H1 (cell line): ENCODE measurements at regions not wholly inside any gene's neighbourhood (a gene's known extent, or its start where the extent isn't known, plus 50 kb on each side); places are given as distances from the start of the nearest gene placed in this dataset.

ENCODE experiments used
- CTCF ChIA-PET: fragments of 300-600 bp; sonication (Branson Sonifier 250); formaldehyde crosslinking; loops from one replicate; lab custom pipeline; 2021; ENCODE audit not compliant: partially characterized antibody; lab: Charles Lee
- POLR2A ChIA-PET: fragments of 300-600 bp; sonication (Branson Sonifier 250); formaldehyde crosslinking; loops from one replicate; lab custom pipeline; 2021; ENCODE audit warnings: inconsistent platforms; ENCODE audit not compliant: partially characterized antibody; lab: Charles Lee
- DNase-seq, 2 experiments: peaks; one replicate each; pipeline versions ENCODE4 v3.0.0 to v3.0.0-alpha.2; 2010 to 2022; ENCODE audit warnings: low spot score in 2 of 2, low read depth in 1 of 2, mixed read lengths in 1 of 2
- FAIRE-seq: peaks from 2 replicates; lab custom pipeline; 2011; peaks lifted over from hg19 to GRCh38; lab: Jason Lieb, UNC
- H2AFZ ChIP-seq: 2 replicates; pipeline ENCODE4 v1.8.1; 2012; ENCODE audit warnings: low read length, inconsistent platforms
- H2AK5ac ChIP-seq: 2 replicates; pipeline ENCODE4 v1.6.1; 2013; ENCODE audit warnings: low read depth, low read length
- H2BK120ac ChIP-seq: replicated peaks from 2 replicates; pipeline ENCODE3; 2013; ENCODE audit warnings: low read depth, low read length, inconsistent platforms
- H2BK12ac ChIP-seq: 2 replicates; pipeline ENCODE4 v1.6.1; 2013; ENCODE audit warnings: low read depth, low read length
- H2BK15ac ChIP-seq: 2 replicates; pipeline ENCODE4 v1.6.1; 2013; ENCODE audit warnings: low read length
- H2BK20ac ChIP-seq: 2 replicates; pipeline ENCODE4 v1.6.1; 2013; ENCODE audit warnings: low read length
- H2BK5ac ChIP-seq: 2 replicates; pipeline ENCODE4 v1.6.1; 2013; ENCODE audit warnings: low read depth, low read length
- H3K14ac ChIP-seq: 2 replicates; pipeline ENCODE4 v1.6.1; 2013; ENCODE audit warnings: inconsistent platforms; ENCODE audit not compliant: insufficient read length
- H3K18ac ChIP-seq: 2 replicates; pipeline ENCODE4 v1.6.1; 2013; ENCODE audit warnings: low read length; ENCODE audit errors: extremely low read depth
- H3K23ac ChIP-seq: 2 replicates; pipeline ENCODE4 v1.6.1; 2013; ENCODE audit warnings: inconsistent platforms; ENCODE audit not compliant: insufficient read length
- H3K23me2 ChIP-seq: 2 replicates; pipeline ENCODE4 v1.6.1; 2013; ENCODE audit warnings: low read depth, low read length
- H3K27ac ChIP-seq: 2 replicates; pipeline ENCODE4 v1.6.1; 2011; ENCODE audit warnings: low read depth, low read length, inconsistent platforms
- H3K27me3 ChIP-seq, 4 experiments: replicated peaks in 1 of 4; 1 replicate in 1 of 4; 2 replicates in 3 of 4; pipeline versions ENCODE4 v1.6.1 to v1.8.1; 2011 to 2013; ENCODE audit warnings: low read length in 3 of 4, mild to moderate bottlenecking in 3 of 4, inconsistent platforms in 2 of 4, mixed read lengths in 2 of 4, moderate library complexity in 1 of 4; ENCODE audit not compliant: control insufficient read depth in 3 of 4, insufficient read depth in 3 of 4; ENCODE audit errors: extremely low read depth in 1 of 4
- H3K36me3 ChIP-seq, 4 experiments: 2 replicates each; pipeline versions ENCODE4 v1.6.1 to v1.8.1; 2011 to 2013; ENCODE audit warnings: mild to moderate bottlenecking in 4 of 4, low read length in 3 of 4, moderate library complexity in 2 of 4, control low read depth in 1 of 4, inconsistent platforms in 1 of 4; ENCODE audit not compliant: insufficient read depth in 4 of 4, control insufficient read depth in 2 of 4
- H3K4ac ChIP-seq: replicated peaks from 2 replicates; pipeline ENCODE3; 2013; ENCODE audit warnings: low read length, low read depth, mixed read lengths, inconsistent platforms; ENCODE audit not compliant: insufficient read length
- H3K4me1 ChIP-seq, 4 experiments: replicated peaks in 1 of 4; 1 replicate in 1 of 4; 2 replicates in 3 of 4; pipeline versions ENCODE4 v1.6.1 to v1.8.1; 2011 to 2013; ENCODE audit warnings: low read length in 3 of 4, inconsistent platforms in 2 of 4, mixed read lengths in 1 of 4; ENCODE audit not compliant: insufficient read depth in 4 of 4, control insufficient read depth in 3 of 4
- H3K4me2 ChIP-seq, 2 experiments: 2 replicates each; pipeline versions ENCODE4 v1.6.1 to v1.8.1; 2011 to 2013; ENCODE audit warnings: low read depth in 2 of 2, low read length in 2 of 2, control low read depth in 1 of 2, inconsistent platforms in 1 of 2, mild to moderate bottlenecking in 1 of 2; ENCODE audit not compliant: insufficient read depth in 1 of 2
- H3K4me3 ChIP-seq, 4 experiments: fragments of 200-600, 300-600 bp in 1 of 4; sonication (generic), shearing (Covaris generic), sonication (Bioruptor Twin) in 1 of 4; 2 replicates each; pipeline versions ENCODE4 v1.5.1 to v1.8.1; 2011 to 2016; ENCODE audit warnings: low read length in 4 of 4, low read depth in 3 of 4, control low read depth in 2 of 4, inconsistent platforms in 2 of 4, mild to moderate bottlenecking in 2 of 4, mixed read lengths in 1 of 4, moderate library complexity in 1 of 4; ENCODE audit not compliant: insufficient read depth in 2 of 4; ENCODE audit errors: extremely low read depth in 1 of 4
- H3K56ac ChIP-seq: replicated peaks from 2 replicates; pipeline ENCODE3; 2013; ENCODE audit warnings: low read depth, mild to moderate bottlenecking, mixed read lengths, low read length, inconsistent platforms; ENCODE audit not compliant: insufficient read length
- H3K79me1 ChIP-seq: 2 replicates; pipeline ENCODE4 v1.6.1; 2013; ENCODE audit warnings: low read depth, low read length, control low read depth
- H3K79me2 ChIP-seq, 2 experiments: 2 replicates each; pipeline versions ENCODE4 v1.6.1 to v1.8.1; 2012 to 2013; ENCODE audit warnings: low read length in 2 of 2, mild to moderate bottlenecking in 2 of 2, inconsistent platforms in 1 of 2; ENCODE audit not compliant: insufficient read depth in 2 of 2, control insufficient read depth in 1 of 2
- H3K9ac ChIP-seq, 4 experiments: replicated peaks in 1 of 4; 1 replicate in 1 of 4; 2 replicates in 3 of 4; pipeline versions ENCODE4 v1.6.1 to v1.8.1; 2011 to 2013; ENCODE audit warnings: low read depth in 3 of 4, low read length in 3 of 4, control low read depth in 2 of 4, mild to moderate bottlenecking in 2 of 4, moderate library complexity in 2 of 4, inconsistent platforms in 1 of 4; ENCODE audit errors: extremely low read depth in 1 of 4
- H3K9me3 ChIP-seq, 2 experiments: 2 replicates each; pipeline versions ENCODE4 v1.6.1 to v1.8.1; 2012 to 2013; ENCODE audit warnings: mild to moderate bottlenecking in 2 of 2, moderate library complexity in 2 of 2, control low read depth in 1 of 2, inconsistent platforms in 1 of 2, low read depth in 1 of 2, low read length in 1 of 2, mixed read lengths in 1 of 2; ENCODE audit not compliant: insufficient read depth in 2 of 2
- H4K20me1 ChIP-seq, 2 experiments: replicated peaks in 1 of 2; 2 replicates each; pipeline versions ENCODE3 to v1.8.1; 2011 to 2013; ENCODE audit warnings: inconsistent platforms in 2 of 2, low read length in 2 of 2, mild to moderate bottlenecking in 1 of 2; ENCODE audit not compliant: insufficient read depth in 2 of 2, control insufficient read depth in 1 of 2
- H4K5ac ChIP-seq: 2 replicates; pipeline ENCODE4 v1.6.1; 2013; ENCODE audit warnings: low read length, low read depth, mixed read lengths, inconsistent platforms; ENCODE audit not compliant: insufficient read length
- H4K8ac ChIP-seq: 2 replicates; pipeline ENCODE4 v1.8.0; 2013; ENCODE audit warnings: mild to moderate bottlenecking, moderate library complexity, low read length, inconsistent platforms; ENCODE audit not compliant: insufficient read depth; ENCODE audit errors: extremely low read depth
- H4K91ac ChIP-seq: replicated peaks from 2 replicates; pipeline ENCODE3; 2013; ENCODE audit warnings: low read length, mixed read lengths, inconsistent platforms; ENCODE audit not compliant: insufficient read length
- BACH1 ChIP-seq: IDR thresholded peaks from 2 replicates; pipeline ENCODE4 v1.6.1; 2012; ENCODE audit warnings: low read length, improper control_type of control experiment
- GTF2F1 ChIP-seq: IDR thresholded peaks from 2 replicates; pipeline ENCODE4 v1.6.1; 2012; ENCODE audit warnings: low read depth, low read length, improper control_type of control experiment, borderline replicate concordance
- HDAC6 ChIP-seq: IDR thresholded peaks from one replicate; pipeline ENCODE4 v1.7.1; 2012; ENCODE audit warnings: low read depth, mild to moderate bottlenecking, inconsistent platforms, low read length, moderate library complexity
- JUN ChIP-seq: IDR thresholded peaks from 2 replicates; pipeline ENCODE4 v1.6.1; 2011; ENCODE audit warnings: low read depth, mild to moderate bottlenecking, improper control_type of control experiment, low read length
- NRF1 ChIP-seq: IDR thresholded peaks from 2 replicates; pipeline ENCODE4 v1.6.1; 2011; ENCODE audit warnings: mild to moderate bottlenecking, low read depth, low read length, improper control_type of control experiment
- RNF2 ChIP-seq: fragments of 200-900, 300-1000 bp; sonication (generic); IDR thresholded peaks from 2 replicates; pipeline ENCODE4 v1.7.1; 2016; ENCODE audit warnings: borderline replicate concordance, low read depth, mild to moderate bottlenecking, antibody characterized with exemption, low read length; ENCODE audit not compliant: poor library complexity, severe bottlenecking; ENCODE audit errors: missing control alignments
- RXRA ChIP-seq: IDR thresholded peaks from 2 replicates; pipeline ENCODE4 v1.6.1; 2011; ENCODE audit warnings: low read depth, mild to moderate bottlenecking, low read length, moderate library complexity; ENCODE audit not compliant: insufficient read depth
- SRF ChIP-seq: IDR thresholded peaks from 2 replicates; pipeline ENCODE4 v1.6.1; 2011; ENCODE audit warnings: mild to moderate bottlenecking, low read depth, low read length, moderate library complexity
- USF2 ChIP-seq: IDR thresholded peaks from 2 replicates; pipeline ENCODE4 v1.6.1; 2011; ENCODE audit warnings: low read length, improper control_type of control experiment
- WGBS, 2 experiments: shearing (Covaris generic) in 1 of 2; methylation state at CpG; one replicate each; pipeline versions ENCODE4 v1.1.6 to v1.1.7; 2013 to 2015; ENCODE audit warnings: low lambda C conversion rate in 2 of 2, mixed read lengths in 2 of 2, inconsistent platforms in 1 of 2, low coverage in 1 of 2, missing lambda C conversion rate in 1 of 2; ENCODE audit not compliant: insufficient replicate concordance in 2 of 2, insufficient coverage in 1 of 2, insufficient read length in 1 of 2; ENCODE audit errors: extremely low coverage in 1 of 2, missing lambda C conversion rate in 1 of 2; 5-methylcytosine and 5-hydroxymethylcytosine counted together

GRCh38 chr5:53407373-53407772 lies 73.1 kb upstream of the FST start:
- CTCF ChIA-PET: interaction anchor here (0.6 to 0.9 kb wide), 2 partner anchors 9 to 327 kb away, joined by 3 to 5 read pairs; no protein-coding TSS in a partner anchor
- Histone ChIP-seq H2BK5ac (no peak overlapping the region), H2BK120ac (no peak overlapping the region), H3K9ac (no peak overlapping the region), H3K36me3 (no peaks in the 10 kb centered on the region), H3K4ac (no peak overlapping the region), H3K23me2 (no peaks in the 10 kb centered on the region), H3K56ac (no peak overlapping the region), H4K91ac (no peak overlapping the region), H3K4me2 (no peak overlapping the region), H4K20me1 (no peaks in the 10 kb centered on the region), H3K79me1 (no peaks in the 10 kb centered on the region), H2AK5ac (no peak overlapping the region), H2BK20ac (no peak overlapping the region), H4K5ac (no peak overlapping the region), H3K9me3 (no peaks in the 10 kb centered on the region; a peak in 1 of 4 replicates), H3K79me2 (no peaks in the 10 kb centered on the region), H3K4me1 (no peaks in the 10 kb centered on the region), H3K27ac (no peak overlapping the region), H2AFZ (no peak overlapping the region), H2BK15ac (no peak overlapping the region), H3K18ac (no peak overlapping the region), H3K23ac (no peak overlapping the region), H3K14ac (no peak overlapping the region), H4K8ac (no peak overlapping the region), H3K4me3 (no peak overlapping the region), H2BK12ac (no peak overlapping the region), H3K27me3 (no peaks in the 10 kb centered on the region)
- DNase-seq (no peak), FAIRE-seq (no peak)
- WGBS, 2 experiments: 78% methylated on average over 1 of the region's 1 CpG; no CpG with 5 or more reads in 1 of the 2 experiments
- POLR2A ChIA-PET: no interaction called here
- TF ChIP-seq HDAC6 (no peak), SRF (no peak), BACH1 (no peak), RXRA (no peak), RNF2 (no peak), NRF1 (no peak), JUN (no peak), USF2 (no peak), GTF2F1 (no peak)
